H1 (cell line): ENCODE measurements at regions not wholly inside any gene's neighbourhood (a gene's known extent, or its start where the extent isn't known, plus 50 kb on each side); places are given as distances from the start of the nearest gene placed in this dataset.

Experiments
- CTCF ChIA-PET: fragments of 300-600 bp; sonication (Branson Sonifier 250); formaldehyde crosslinking; loops from one replicate; lab custom pipeline; 2021; ENCODE audit not compliant: partially characterized antibody; lab: Charles Lee
- POLR2A ChIA-PET: fragments of 300-600 bp; sonication (Branson Sonifier 250); formaldehyde crosslinking; loops from one replicate; lab custom pipeline; 2021; ENCODE audit warnings: inconsistent platforms; ENCODE audit not compliant: partially characterized antibody; lab: Charles Lee
- DNase-seq, 2 experiments: peaks; one replicate each; pipeline versions ENCODE4 v3.0.0 to v3.0.0-alpha.2; 2010 to 2022; ENCODE audit warnings: low spot score in 2 of 2, low read depth in 1 of 2, mixed read lengths in 1 of 2
- FAIRE-seq: peaks from 2 replicates; lab custom pipeline; 2011; peaks lifted over from hg19 to GRCh38; lab: Jason Lieb, UNC
- H2AFZ ChIP-seq: 2 replicates; pipeline ENCODE4 v1.8.1; 2012; ENCODE audit warnings: low read length, inconsistent platforms
- H2AK5ac ChIP-seq: 2 replicates; pipeline ENCODE4 v1.6.1; 2013; ENCODE audit warnings: low read depth, low read length
- H2BK120ac ChIP-seq: replicated peaks from 2 replicates; pipeline ENCODE3; 2013; ENCODE audit warnings: low read depth, low read length, inconsistent platforms
- H2BK12ac ChIP-seq: 2 replicates; pipeline ENCODE4 v1.6.1; 2013; ENCODE audit warnings: low read depth, low read length
- H2BK15ac ChIP-seq: 2 replicates; pipeline ENCODE4 v1.6.1; 2013; ENCODE audit warnings: low read length
- H2BK20ac ChIP-seq: 2 replicates; pipeline ENCODE4 v1.6.1; 2013; ENCODE audit warnings: low read length
- H2BK5ac ChIP-seq: 2 replicates; pipeline ENCODE4 v1.6.1; 2013; ENCODE audit warnings: low read depth, low read length
- H3K14ac ChIP-seq: 2 replicates; pipeline ENCODE4 v1.6.1; 2013; ENCODE audit warnings: inconsistent platforms; ENCODE audit not compliant: insufficient read length
- H3K18ac ChIP-seq: 2 replicates; pipeline ENCODE4 v1.6.1; 2013; ENCODE audit warnings: low read length; ENCODE audit errors: extremely low read depth
- H3K23ac ChIP-seq: 2 replicates; pipeline ENCODE4 v1.6.1; 2013; ENCODE audit warnings: inconsistent platforms; ENCODE audit not compliant: insufficient read length
- H3K23me2 ChIP-seq: 2 replicates; pipeline ENCODE4 v1.6.1; 2013; ENCODE audit warnings: low read depth, low read length
- H3K27ac ChIP-seq: 2 replicates; pipeline ENCODE4 v1.6.1; 2011; ENCODE audit warnings: low read depth, low read length, inconsistent platforms
- H3K27me3 ChIP-seq, 4 experiments: replicated peaks in 1 of 4; 1 replicate in 1 of 4; 2 replicates in 3 of 4; pipeline versions ENCODE4 v1.6.1 to v1.8.1; 2011 to 2013; ENCODE audit warnings: low read length in 3 of 4, mild to moderate bottlenecking in 3 of 4, inconsistent platforms in 2 of 4, mixed read lengths in 2 of 4, moderate library complexity in 1 of 4; ENCODE audit not compliant: control insufficient read depth in 3 of 4, insufficient read depth in 3 of 4; ENCODE audit errors: extremely low read depth in 1 of 4
- H3K36me3 ChIP-seq, 4 experiments: 2 replicates each; pipeline versions ENCODE4 v1.6.1 to v1.8.1; 2011 to 2013; ENCODE audit warnings: mild to moderate bottlenecking in 4 of 4, low read length in 3 of 4, moderate library complexity in 2 of 4, control low read depth in 1 of 4, inconsistent platforms in 1 of 4; ENCODE audit not compliant: insufficient read depth in 4 of 4, control insufficient read depth in 2 of 4
- H3K4ac ChIP-seq: replicated peaks from 2 replicates; pipeline ENCODE3; 2013; ENCODE audit warnings: low read length, low read depth, mixed read lengths, inconsistent platforms; ENCODE audit not compliant: insufficient read length
- H3K4me1 ChIP-seq, 4 experiments: replicated peaks in 1 of 4; 1 replicate in 1 of 4; 2 replicates in 3 of 4; pipeline versions ENCODE4 v1.6.1 to v1.8.1; 2011 to 2013; ENCODE audit warnings: low read length in 3 of 4, inconsistent platforms in 2 of 4, mixed read lengths in 1 of 4; ENCODE audit not compliant: insufficient read depth in 4 of 4, control insufficient read depth in 3 of 4
- H3K4me2 ChIP-seq, 2 experiments: 2 replicates each; pipeline versions ENCODE4 v1.6.1 to v1.8.1; 2011 to 2013; ENCODE audit warnings: low read depth in 2 of 2, low read length in 2 of 2, control low read depth in 1 of 2, inconsistent platforms in 1 of 2, mild to moderate bottlenecking in 1 of 2; ENCODE audit not compliant: insufficient read depth in 1 of 2
- H3K4me3 ChIP-seq, 4 experiments: fragments of 200-600, 300-600 bp in 1 of 4; sonication (generic), shearing (Covaris generic), sonication (Bioruptor Twin) in 1 of 4; 2 replicates each; pipeline versions ENCODE4 v1.5.1 to v1.8.1; 2011 to 2016; ENCODE audit warnings: low read length in 4 of 4, low read depth in 3 of 4, control low read depth in 2 of 4, inconsistent platforms in 2 of 4, mild to moderate bottlenecking in 2 of 4, mixed read lengths in 1 of 4, moderate library complexity in 1 of 4; ENCODE audit not compliant: insufficient read depth in 2 of 4; ENCODE audit errors: extremely low read depth in 1 of 4
- H3K56ac ChIP-seq: replicated peaks from 2 replicates; pipeline ENCODE3; 2013; ENCODE audit warnings: low read depth, mild to moderate bottlenecking, mixed read lengths, low read length, inconsistent platforms; ENCODE audit not compliant: insufficient read length
- H3K79me1 ChIP-seq: 2 replicates; pipeline ENCODE4 v1.6.1; 2013; ENCODE audit warnings: low read depth, low read length, control low read depth
- H3K79me2 ChIP-seq, 2 experiments: 2 replicates each; pipeline versions ENCODE4 v1.6.1 to v1.8.1; 2012 to 2013; ENCODE audit warnings: low read length in 2 of 2, mild to moderate bottlenecking in 2 of 2, inconsistent platforms in 1 of 2; ENCODE audit not compliant: insufficient read depth in 2 of 2, control insufficient read depth in 1 of 2
- H3K9ac ChIP-seq, 4 experiments: replicated peaks in 1 of 4; 1 replicate in 1 of 4; 2 replicates in 3 of 4; pipeline versions ENCODE4 v1.6.1 to v1.8.1; 2011 to 2013; ENCODE audit warnings: low read depth in 3 of 4, low read length in 3 of 4, control low read depth in 2 of 4, mild to moderate bottlenecking in 2 of 4, moderate library complexity in 2 of 4, inconsistent platforms in 1 of 4; ENCODE audit errors: extremely low read depth in 1 of 4
- H3K9me3 ChIP-seq, 2 experiments: 2 replicates each; pipeline versions ENCODE4 v1.6.1 to v1.8.1; 2012 to 2013; ENCODE audit warnings: mild to moderate bottlenecking in 2 of 2, moderate library complexity in 2 of 2, control low read depth in 1 of 2, inconsistent platforms in 1 of 2, low read depth in 1 of 2, low read length in 1 of 2, mixed read lengths in 1 of 2; ENCODE audit not compliant: insufficient read depth in 2 of 2
- H4K20me1 ChIP-seq, 2 experiments: replicated peaks in 1 of 2; 2 replicates each; pipeline versions ENCODE3 to v1.8.1; 2011 to 2013; ENCODE audit warnings: inconsistent platforms in 2 of 2, low read length in 2 of 2, mild to moderate bottlenecking in 1 of 2; ENCODE audit not compliant: insufficient read depth in 2 of 2, control insufficient read depth in 1 of 2
- H4K5ac ChIP-seq: 2 replicates; pipeline ENCODE4 v1.6.1; 2013; ENCODE audit warnings: low read length, low read depth, mixed read lengths, inconsistent platforms; ENCODE audit not compliant: insufficient read length
- H4K8ac ChIP-seq: 2 replicates; pipeline ENCODE4 v1.8.0; 2013; ENCODE audit warnings: mild to moderate bottlenecking, moderate library complexity, low read length, inconsistent platforms; ENCODE audit not compliant: insufficient read depth; ENCODE audit errors: extremely low read depth
- H4K91ac ChIP-seq: replicated peaks from 2 replicates; pipeline ENCODE3; 2013; ENCODE audit warnings: low read length, mixed read lengths, inconsistent platforms; ENCODE audit not compliant: insufficient read length
- ASH2L ChIP-seq: fragments of 200-600, 300-600 bp; sonication (generic); IDR thresholded peaks from one replicate; pipeline ENCODE4 v1.7.1; 2017; ENCODE audit warnings: low read length
- BACH1 ChIP-seq: IDR thresholded peaks from 2 replicates; pipeline ENCODE4 v1.6.1; 2012; ENCODE audit warnings: low read length, improper control_type of control experiment
- BCL11A ChIP-seq, 2 experiments: IDR thresholded peaks; one replicate each; pipeline ENCODE4 v1.6.1; 2011; ENCODE audit warnings: low read depth in 2 of 2, low read length in 2 of 2, mild to moderate bottlenecking in 2 of 2
- EGR1 ChIP-seq: IDR thresholded peaks from 2 replicates; pipeline ENCODE4 v1.6.1; 2011; ENCODE audit warnings: low read depth, low read length, borderline replicate concordance
- HDAC2 ChIP-seq, 2 experiments: fragments of 300-600 bp in 1 of 2; sonication (generic) in 1 of 2; IDR thresholded peaks; 2 replicates each; pipeline ENCODE4 v1.6.1; 2011 to 2012; ENCODE audit warnings: low read depth in 2 of 2, low read length in 2 of 2, mild to moderate bottlenecking in 2 of 2, moderate library complexity in 2 of 2, borderline replicate concordance in 1 of 2, inconsistent platforms in 1 of 2
- JUND ChIP-seq: IDR thresholded peaks from 2 replicates; pipeline ENCODE4 v1.6.1; 2011; ENCODE audit warnings: mild to moderate bottlenecking, improper control_type of control experiment, low read length
- NANOG ChIP-seq: IDR thresholded peaks from 2 replicates; pipeline ENCODE4 v1.6.1; 2011; ENCODE audit warnings: low read length, low read depth, mild to moderate bottlenecking, inconsistent platforms; ENCODE audit not compliant: insufficient read depth, poor library complexity, severe bottlenecking
- POLR2A ChIP-seq, 2 experiments: IDR thresholded peaks; 1 replicate in 1 of 2; 2 replicates in 1 of 2; pipeline ENCODE4 v1.6.1; 2011; ENCODE audit warnings: low read depth in 2 of 2, low read length in 2 of 2, mild to moderate bottlenecking in 2 of 2; ENCODE audit errors: control extremely low read depth in 1 of 2
- RAD21 ChIP-seq, 2 experiments: IDR thresholded peaks in 1 of 2; conservative IDR thresholded peaks in 1 of 2; 2 replicates each; pipeline ENCODE4 v1.6.1; 2011; ENCODE audit warnings: low read depth in 2 of 2, low read length in 2 of 2, improper control_type of control experiment in 1 of 2, inconsistent platforms in 1 of 2, mild to moderate bottlenecking in 1 of 2, moderate library complexity in 1 of 2
- RBBP5 ChIP-seq: IDR thresholded peaks from 2 replicates; pipeline ENCODE4 v1.7.1; 2012; ENCODE audit warnings: low read depth, mild to moderate bottlenecking, inconsistent platforms, low read length, moderate library complexity, borderline replicate concordance
- RXRA ChIP-seq: IDR thresholded peaks from 2 replicates; pipeline ENCODE4 v1.6.1; 2011; ENCODE audit warnings: low read depth, mild to moderate bottlenecking, low read length, moderate library complexity; ENCODE audit not compliant: insufficient read depth
- SP2 ChIP-seq: IDR thresholded peaks from 2 replicates; pipeline ENCODE4 v1.6.1; 2012; ENCODE audit warnings: mild to moderate bottlenecking, low read length, inconsistent platforms
- SRF ChIP-seq: IDR thresholded peaks from 2 replicates; pipeline ENCODE4 v1.6.1; 2011; ENCODE audit warnings: mild to moderate bottlenecking, low read depth, low read length, moderate library complexity
- WGBS, 2 experiments: shearing (Covaris generic) in 1 of 2; methylation state at CpG; one replicate each; pipeline versions ENCODE4 v1.1.6 to v1.1.7; 2013 to 2015; ENCODE audit warnings: low lambda C conversion rate in 2 of 2, mixed read lengths in 2 of 2, inconsistent platforms in 1 of 2, low coverage in 1 of 2, missing lambda C conversion rate in 1 of 2; ENCODE audit not compliant: insufficient replicate concordance in 2 of 2, insufficient coverage in 1 of 2, insufficient read length in 1 of 2; ENCODE audit errors: extremely low coverage in 1 of 2, missing lambda C conversion rate in 1 of 2; 5-methylcytosine and 5-hydroxymethylcytosine counted together
- TF ChIP-seq, protein P1 (sequence below): IDR thresholded peaks from 2 replicates; pipeline ENCODE4 v1.6.1; 2012; ENCODE audit warnings: low read length, inconsistent platforms

DNA sequence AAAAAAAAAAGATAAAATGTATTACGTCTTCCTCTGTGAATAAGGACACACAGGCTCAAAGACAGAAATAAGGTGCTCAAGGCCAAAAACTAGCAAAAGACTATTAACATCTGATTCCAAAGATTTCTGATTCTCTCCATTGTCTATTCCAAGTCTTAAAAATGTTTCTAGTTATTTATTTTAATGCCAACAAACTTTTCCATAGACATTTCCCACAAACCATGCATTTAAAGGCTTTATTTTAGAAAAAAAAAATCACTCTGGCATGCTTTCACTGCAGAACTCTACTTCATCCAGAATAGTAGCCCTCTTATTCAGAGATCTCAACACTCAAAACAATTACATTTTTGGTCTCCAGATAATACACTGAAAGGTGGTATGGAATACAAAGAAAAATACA is 545.0 kb upstream of the TENM3 start:
- Histone ChIP-seq H3K4me2 (no peak overlapping the region), H2BK12ac (no peak overlapping the region), H3K56ac (no peak overlapping the region), H3K4ac (no peak overlapping the region), H3K27me3 (no peaks in the 10 kb centered on the region), H3K14ac (no peak overlapping the region), H2BK15ac (no peak overlapping the region), H3K23me2 (no peaks in the 10 kb centered on the region), H2BK20ac (no peak overlapping the region), H3K4me3 (no peak overlapping the region), H4K5ac (no peak overlapping the region), H3K18ac (no peak overlapping the region), H2BK5ac (no peak overlapping the region), H3K36me3 (no peaks in the 10 kb centered on the region), H3K79me1 (no peaks in the 10 kb centered on the region), H4K91ac (no peak overlapping the region), H2BK120ac (no peak overlapping the region), H4K8ac (no peak overlapping the region), H4K20me1 (no peaks in the 10 kb centered on the region), H3K9ac (no peak overlapping the region), H3K9me3 (no peaks in the 10 kb centered on the region), H3K27ac (no peak overlapping the region), H2AFZ (no peak overlapping the region), H2AK5ac (no peak overlapping the region), H3K79me2 (no peaks in the 10 kb centered on the region), H3K4me1 (no peaks in the 10 kb centered on the region), H3K23ac (no peak overlapping the region)
- FAIRE-seq (no peak), DNase-seq (no peak)
- ChIA-PET CTCF (no interaction called here), POLR2A (no interaction called here)
- WGBS, 2 experiments: 75% methylated on average over 1 of the region's 1 CpG; no CpG with 5 or more reads in 1 of the 2 experiments
- no peak for TF ChIP-seq RXRA
- TF ChIP-seq EGR1: no peak
- TF ChIP-seq RAD21 (IDR thresholded peaks at IDR 0.05 in 1 of 2, conservative IDR thresholded peaks at IDR 0.05 in 1 of 2; ENCODE audit: low read depth in 2 of 2, low read length in 2 of 2): no peak
- no peak for TF ChIP-seq BACH1
- no peak for TF ChIP-seq SRF
- no peak for TF ChIP-seq JUND
- no peak for TF ChIP-seq HDAC2 (IDR thresholded peaks at IDR 0.05; ENCODE audit: borderline replicate concordance in 1 of 2, low read depth in 2 of 2, low read length in 2 of 2)
- no peak for TF ChIP-seq ASH2L
- TF ChIP-seq POLR2A (IDR thresholded peaks at IDR 0.05; ENCODE audit: control extremely low read depth in 1 of 2, low read depth in 2 of 2, low read length in 2 of 2): no peak
- TF ChIP-seq NANOG: no peak
- TF ChIP-seq BCL11A (IDR thresholded peaks at IDR 0.05; ENCODE audit: low read depth in 2 of 2, low read length in 2 of 2): no peak
- no peak for TF ChIP-seq RBBP5
- TF ChIP-seq, protein P1, sequence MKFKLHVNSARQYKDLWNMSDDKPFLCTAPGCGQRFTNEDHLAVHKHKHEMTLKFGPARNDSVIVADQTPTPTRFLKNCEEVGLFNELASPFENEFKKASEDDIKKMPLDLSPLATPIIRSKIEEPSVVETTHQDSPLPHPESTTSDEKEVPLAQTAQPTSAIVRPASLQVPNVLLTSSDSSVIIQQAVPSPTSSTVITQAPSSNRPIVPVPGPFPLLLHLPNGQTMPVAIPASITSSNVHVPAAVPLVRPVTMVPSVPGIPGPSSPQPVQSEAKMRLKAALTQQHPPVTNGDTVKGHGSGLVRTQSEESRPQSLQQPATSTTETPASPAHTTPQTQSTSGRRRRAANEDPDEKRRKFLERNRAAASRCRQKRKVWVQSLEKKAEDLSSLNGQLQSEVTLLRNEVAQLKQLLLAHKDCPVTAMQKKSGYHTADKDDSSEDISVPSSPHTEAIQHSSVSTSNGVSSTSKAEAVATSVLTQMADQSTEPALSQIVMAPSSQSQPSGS: no peak
- no peak for TF ChIP-seq SP2
